IMR-90 (cell line): ENCODE measurements at regions not wholly inside any gene's neighbourhood (a gene's known extent, or its start where the extent isn't known, plus 50 kb on each side); places are given as distances from the start of the nearest gene placed in this dataset.

Experiments
- ATAC-seq: fragments of 200-7000 bp; cut with Tn5 transposase; 2 replicates; pipeline ENCODE4 v1.9.1; 2020; ENCODE audit warnings: low read depth, mild to moderate bottlenecking, moderate library complexity
- BruUV-seq: library from RNA; stranded (reverse); fragments of 400-500 nt; replicated peaks from 2 replicates; lab custom pipeline; 2021; lab: Mats Ljungman, UMichigan
- CTCF ChIA-PET: fragments of 300-600 bp; formaldehyde crosslinking; extraction: SDS; loops from one replicate; lab custom pipeline; 2021; ENCODE audit warnings: antibody characterized with exemption; lab: Yijun Ruan, JAX
- POLR2A ChIA-PET: fragments of 300-600 bp; sonication (Branson Sonifier 250); formaldehyde crosslinking; loops from one replicate; lab custom pipeline; 2022; ENCODE audit warnings: antibody characterized with exemption; ENCODE audit not compliant: unreplicated experiment; lab: Charles Lee
- DNase-seq: peaks from one replicate; pipeline ENCODE4 v3.0.0; 2013
- H2AFZ ChIP-seq: replicated peaks from 2 replicates; pipeline ENCODE3; 2013; ENCODE audit warnings: low read length, mild to moderate bottlenecking; ENCODE audit not compliant: poor library complexity
- H2AK5ac ChIP-seq: 2 replicates; pipeline ENCODE4 v1.6.1; 2013; ENCODE audit warnings: low read depth, low read length, inconsistent platforms
- H2AK9ac ChIP-seq: replicated peaks from 2 replicates; pipeline ENCODE3; 2013; ENCODE audit warnings: mild to moderate bottlenecking, low read depth, low read length, moderate library complexity; ENCODE audit not compliant: poor library complexity
- H2BK120ac ChIP-seq: 2 replicates; pipeline ENCODE4 v1.6.1; 2013; ENCODE audit warnings: low read depth, low read length, inconsistent platforms
- H2BK15ac ChIP-seq: 3 replicates; pipeline ENCODE4 v1.6.1; 2013; ENCODE audit warnings: low read depth, low read length, inconsistent platforms
- H2BK20ac ChIP-seq: 2 replicates; pipeline ENCODE4 v1.6.1; 2013; ENCODE audit warnings: low read depth, mild to moderate bottlenecking, inconsistent platforms, low read length, moderate library complexity
- H2BK5ac ChIP-seq: 2 replicates; pipeline ENCODE4 v1.6.1; 2013; ENCODE audit warnings: mild to moderate bottlenecking, low read depth, low read length, inconsistent platforms; ENCODE audit not compliant: poor library complexity, severe bottlenecking
- H3K14ac ChIP-seq: replicated peaks from 2 replicates; pipeline ENCODE4 v1.6.1; 2013; ENCODE audit warnings: low read depth, low read length, inconsistent platforms
- H3K18ac ChIP-seq: 2 replicates; pipeline ENCODE4 v1.6.1; 2013; ENCODE audit warnings: low read depth, low read length, control low read depth
- H3K23ac ChIP-seq: 2 replicates; pipeline ENCODE4 v1.6.1; 2013; ENCODE audit warnings: low read depth, low read length, inconsistent platforms
- H3K27ac ChIP-seq: 2 replicates; pipeline ENCODE4 v1.5.1; 2013; ENCODE audit warnings: mild to moderate bottlenecking, control low read depth, low read length; ENCODE audit not compliant: insufficient read depth
- H3K27me3 ChIP-seq: 2 replicates; pipeline ENCODE4 v1.6.1; 2013; ENCODE audit warnings: low read length; ENCODE audit not compliant: control insufficient read depth, insufficient read depth
- H3K36me3 ChIP-seq: 2 replicates; pipeline ENCODE4 v1.6.1; 2013; ENCODE audit warnings: low read length, mixed read lengths; ENCODE audit not compliant: control insufficient read depth, insufficient read depth
- H3K4ac ChIP-seq: 2 replicates; pipeline ENCODE4 v1.6.1; 2013; ENCODE audit warnings: low read depth, low read length, inconsistent platforms
- H3K4me1 ChIP-seq: 2 replicates; pipeline ENCODE4 v1.6.1; 2013; ENCODE audit warnings: low read length, mixed read lengths; ENCODE audit not compliant: control insufficient read depth, insufficient read depth
- H3K4me2 ChIP-seq: 2 replicates; pipeline ENCODE4 v1.6.1; 2013; ENCODE audit warnings: low read depth, mild to moderate bottlenecking, control low read depth, low read length, moderate library complexity
- H3K4me3 ChIP-seq: 2 replicates; pipeline ENCODE4 v1.5.1; 2013; ENCODE audit warnings: low read depth, mild to moderate bottlenecking, control low read depth, low read length, moderate library complexity; ENCODE audit not compliant: insufficient read depth
- H3K56ac ChIP-seq: 2 replicates; pipeline ENCODE4 v1.6.1; 2013; ENCODE audit warnings: low read length, inconsistent platforms; ENCODE audit not compliant: insufficient read depth; ENCODE audit errors: extremely low read depth
- H3K79me1 ChIP-seq, 2 experiments: 2 replicates each; pipeline ENCODE4 v1.6.1; 2013; ENCODE audit warnings: low read length in 2 of 2, inconsistent platforms in 1 of 2, low read depth in 1 of 2
- H3K9ac ChIP-seq: 2 replicates; pipeline ENCODE4 v1.6.1; 2013; ENCODE audit warnings: low read depth, low read length, control low read depth
- H3K9me1 ChIP-seq: 2 replicates; pipeline ENCODE4 v1.6.1; 2013; ENCODE audit warnings: low read length, inconsistent platforms; ENCODE audit not compliant: insufficient read depth
- H3K9me3 ChIP-seq: 2 replicates; pipeline ENCODE4 v1.6.1; 2013; ENCODE audit warnings: low read length; ENCODE audit not compliant: control insufficient read depth, insufficient read depth
- H4K20me1 ChIP-seq: 2 replicates; pipeline ENCODE4 v1.6.1; 2013; ENCODE audit warnings: low read length, inconsistent platforms; ENCODE audit not compliant: insufficient read depth
- H4K5ac ChIP-seq: 2 replicates; pipeline ENCODE4 v1.6.1; 2013; ENCODE audit warnings: mild to moderate bottlenecking, low read depth, low read length, control low read depth
- H4K8ac ChIP-seq, 2 experiments: 2 replicates each; pipeline ENCODE4 v1.6.1; 2013; ENCODE audit warnings: low read depth in 2 of 2, low read length in 2 of 2, control low read depth in 1 of 2, inconsistent platforms in 1 of 2
- H4K91ac ChIP-seq: 2 replicates; pipeline ENCODE4 v1.6.1; 2013; ENCODE audit warnings: low read depth, low read length, inconsistent platforms; ENCODE audit not compliant: insufficient read depth
- BHLHE40 ChIP-seq: fragments of 150-350 bp; IDR thresholded peaks from 2 replicates; pipeline ENCODE4 v1.6.1; 2016; ENCODE audit warnings: mild to moderate bottlenecking, low read depth, low read length
- CEBPB ChIP-seq: IDR thresholded peaks from 2 replicates; pipeline ENCODE4 v1.6.1; 2012; ENCODE audit warnings: low read depth, low read length, improper control_type of control experiment
- CHD1 ChIP-seq: IDR thresholded peaks from 2 replicates; pipeline ENCODE4 v1.6.1; 2012; ENCODE audit warnings: low read depth, low read length, improper control_type of control experiment
- FOS ChIP-seq: fragments of 150-350 bp; IDR thresholded peaks from 2 replicates; pipeline ENCODE4 v1.6.1; 2016; ENCODE audit warnings: low read depth, low read length
- MAFK ChIP-seq: IDR thresholded peaks from 2 replicates; pipeline ENCODE4 v1.6.1; 2012; ENCODE audit warnings: low read depth, low read length, improper control_type of control experiment
- MAZ ChIP-seq: IDR thresholded peaks from 2 replicates; pipeline ENCODE4 v1.6.1; 2012; ENCODE audit warnings: low read depth, mild to moderate bottlenecking, low read length, improper control_type of control experiment, moderate library complexity, borderline replicate concordance
- MXI1 ChIP-seq: IDR thresholded peaks from 2 replicates; pipeline ENCODE4 v1.6.1; 2012; ENCODE audit warnings: low read depth, mild to moderate bottlenecking, low read length, moderate library complexity, borderline replicate concordance
- NFE2L2 ChIP-seq: fragments of 150-350 bp; IDR thresholded peaks from 2 replicates; pipeline ENCODE4 v1.6.1; 2016; ENCODE audit warnings: low read depth, mild to moderate bottlenecking, low read length
- POLR2A ChIP-seq: IDR thresholded peaks from 2 replicates; pipeline ENCODE4 v1.6.1; 2012; ENCODE audit warnings: mild to moderate bottlenecking, low read depth, low read length
- RAD21 ChIP-seq: IDR thresholded peaks from 2 replicates; pipeline ENCODE4 v1.6.1; 2012; ENCODE audit warnings: low read length, improper control_type of control experiment
- RCOR1 ChIP-seq: IDR thresholded peaks from 2 replicates; pipeline ENCODE4 v1.6.1; 2012; ENCODE audit warnings: mild to moderate bottlenecking, low read length, improper control_type of control experiment; ENCODE audit not compliant: insufficient replicate concordance
- RFX5 ChIP-seq: IDR thresholded peaks from 2 replicates; pipeline ENCODE4 v1.8.0; 2012; ENCODE audit warnings: low read depth, mild to moderate bottlenecking, low read length, moderate library complexity
- SMC3 ChIP-seq: fragments of 150-350 bp; IDR thresholded peaks from 2 replicates; pipeline ENCODE4 v1.6.1; 2016; ENCODE audit warnings: low read depth, mild to moderate bottlenecking, antibody characterized with exemption, low read length, moderate library complexity
- WGBS, 2 experiments: methylation state at CpG; one replicate each; pipeline versions ENCODE4 v1.1.5 to v1.1.7; 2013; ENCODE audit warnings: missing lambda C conversion rate in 2 of 2; ENCODE audit not compliant: insufficient read length in 1 of 2; ENCODE audit errors: extremely low coverage in 2 of 2; 5-methylcytosine and 5-hydroxymethylcytosine counted together
- dilution Hi-C: fragments of 300-500 bp; cut with HindIII; formaldehyde crosslinking; loops from one replicate; pipeline ENCODE4 v1.14.3; 2018; ENCODE audit warnings: low sequenced_read_pairs; ENCODE audit not compliant: unreplicated experiment
- in situ Hi-C: fragments of 300-500 bp; cut with MboI; formaldehyde crosslinking; loops from 3 replicates; pipeline ENCODE4 v1.14.3; 2019; ENCODE audit warnings: low sequenced_read_pairs, inconsistent platforms, mixed read lengths
- intact Hi-C: fragments of 100-400 bp; cut with micrococcal nuclease; formaldehyde crosslinking; loops from 2 replicates; pipeline ENCODE4 v1.10.0; 2022
- TF ChIP-seq, protein P1 (sequence below): fragments of 150-350 bp; IDR thresholded peaks from 2 replicates; pipeline ENCODE4 v1.6.1; 2016; ENCODE audit warnings: low read depth, mild to moderate bottlenecking, low read length, moderate library complexity, borderline replicate concordance
- TF ChIP-seq, protein P2 (sequence below): conservative IDR thresholded peaks from 2 replicates; pipeline ENCODE4 v1.5.1; 2012; ENCODE audit warnings: mild to moderate bottlenecking, low read depth, low read length, improper control_type of control experiment
- TF ChIP-seq, protein P3 (sequence below): fragments of 150-350 bp; IDR thresholded peaks from 2 replicates; pipeline ENCODE4 v1.6.1; 2017; ENCODE audit warnings: mild to moderate bottlenecking, antibody characterized with exemption, low read length, low read depth

DNA sequence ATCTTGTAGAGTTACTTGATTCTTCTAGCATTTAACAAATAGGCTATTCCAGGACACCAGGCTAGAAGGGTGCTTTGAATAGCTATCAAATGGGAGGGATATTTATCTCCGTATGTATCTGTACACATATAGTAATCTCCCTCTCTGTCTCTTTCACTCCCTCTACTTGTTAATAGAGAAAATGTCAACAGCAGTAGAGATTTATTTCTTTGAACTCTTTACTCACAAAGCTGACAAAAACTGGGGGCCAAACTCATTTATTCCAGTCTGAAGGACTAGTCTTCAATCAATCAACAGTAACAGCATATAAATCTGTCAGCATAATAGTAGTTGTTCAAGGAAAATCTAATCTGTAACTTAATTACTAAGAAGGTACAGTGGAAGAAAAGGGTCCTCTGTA is 78.2 kb upstream of the FER start:
- Histone ChIP-seq H3K27ac (no peak overlapping the region), H2AK5ac (no peak overlapping the region), H3K23ac (no peak overlapping the region), H3K56ac (no peak overlapping the region), H3K9me3 (no peaks in the 10 kb centered on the region), H4K5ac (no peak overlapping the region), H2BK5ac (no peak overlapping the region), H4K8ac (no peak overlapping the region), H3K9ac (no peak overlapping the region), H3K4me1 (no peaks in the 10 kb centered on the region), H2BK15ac (no peak overlapping the region), H3K4ac (no peak overlapping the region), H2AFZ (no peak overlapping the region), H3K14ac (no peak overlapping the region), H3K18ac (no peak overlapping the region), H4K20me1 (no peaks in the 10 kb centered on the region), H2BK120ac (no peak overlapping the region), H4K91ac (no peak overlapping the region), H3K79me1 (no peaks in the 10 kb centered on the region), H2AK9ac (no peak overlapping the region), H2BK20ac (no peak overlapping the region), H3K36me3 (no peaks in the 10 kb centered on the region), H3K27me3 (peaks cover 4% of the 10 kb centered on the region; the same call in 1 of the 2 replicates), H3K4me3 (no peak overlapping the region), H3K4me2 (no peak overlapping the region), H3K9me1 (no peaks in the 10 kb centered on the region)
- TF ChIP-seq, protein P1, sequence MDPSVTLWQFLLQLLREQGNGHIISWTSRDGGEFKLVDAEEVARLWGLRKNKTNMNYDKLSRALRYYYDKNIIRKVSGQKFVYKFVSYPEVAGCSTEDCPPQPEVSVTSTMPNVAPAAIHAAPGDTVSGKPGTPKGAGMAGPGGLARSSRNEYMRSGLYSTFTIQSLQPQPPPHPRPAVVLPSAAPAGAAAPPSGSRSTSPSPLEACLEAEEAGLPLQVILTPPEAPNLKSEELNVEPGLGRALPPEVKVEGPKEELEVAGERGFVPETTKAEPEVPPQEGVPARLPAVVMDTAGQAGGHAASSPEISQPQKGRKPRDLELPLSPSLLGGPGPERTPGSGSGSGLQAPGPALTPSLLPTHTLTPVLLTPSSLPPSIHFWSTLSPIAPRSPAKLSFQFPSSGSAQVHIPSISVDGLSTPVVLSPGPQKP, result no peak
- TF ChIP-seq MAFK, result no peak
- no peak for TF ChIP-seq BHLHE40
- no peak for TF ChIP-seq SMC3
- TF ChIP-seq MAZ, result no peak
- no peak for TF ChIP-seq CHD1
- TF ChIP-seq RCOR1, result no peak
- TF ChIP-seq, protein P2, sequence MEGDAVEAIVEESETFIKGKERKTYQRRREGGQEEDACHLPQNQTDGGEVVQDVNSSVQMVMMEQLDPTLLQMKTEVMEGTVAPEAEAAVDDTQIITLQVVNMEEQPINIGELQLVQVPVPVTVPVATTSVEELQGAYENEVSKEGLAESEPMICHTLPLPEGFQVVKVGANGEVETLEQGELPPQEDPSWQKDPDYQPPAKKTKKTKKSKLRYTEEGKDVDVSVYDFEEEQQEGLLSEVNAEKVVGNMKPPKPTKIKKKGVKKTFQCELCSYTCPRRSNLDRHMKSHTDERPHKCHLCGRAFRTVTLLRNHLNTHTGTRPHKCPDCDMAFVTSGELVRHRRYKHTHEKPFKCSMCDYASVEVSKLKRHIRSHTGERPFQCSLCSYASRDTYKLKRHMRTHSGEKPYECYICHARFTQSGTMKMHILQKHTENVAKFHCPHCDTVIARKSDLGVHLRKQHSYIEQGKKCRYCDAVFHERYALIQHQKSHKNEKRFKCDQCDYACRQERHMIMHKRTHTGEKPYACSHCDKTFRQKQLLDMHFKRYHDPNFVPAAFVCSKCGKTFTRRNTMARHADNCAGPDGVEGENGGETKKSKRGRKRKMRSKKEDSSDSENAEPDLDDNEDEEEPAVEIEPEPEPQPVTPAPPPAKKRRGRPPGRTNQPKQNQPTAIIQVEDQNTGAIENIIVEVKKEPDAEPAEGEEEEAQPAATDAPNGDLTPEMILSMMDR, result no peak
- TF ChIP-seq, protein P3, sequence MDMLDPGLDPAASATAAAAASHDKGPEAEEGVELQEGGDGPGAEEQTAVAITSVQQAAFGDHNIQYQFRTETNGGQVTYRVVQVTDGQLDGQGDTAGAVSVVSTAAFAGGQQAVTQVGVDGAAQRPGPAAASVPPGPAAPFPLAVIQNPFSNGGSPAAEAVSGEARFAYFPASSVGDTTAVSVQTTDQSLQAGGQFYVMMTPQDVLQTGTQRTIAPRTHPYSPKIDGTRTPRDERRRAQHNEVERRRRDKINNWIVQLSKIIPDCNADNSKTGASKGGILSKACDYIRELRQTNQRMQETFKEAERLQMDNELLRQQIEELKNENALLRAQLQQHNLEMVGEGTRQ, result no peak
- no peak for TF ChIP-seq RAD21
- TF ChIP-seq POLR2A, result no peak
- TF ChIP-seq CEBPB, result no peak
- no peak for TF ChIP-seq NFE2L2
- no peak for TF ChIP-seq MXI1
- no peak for TF ChIP-seq FOS
- TF ChIP-seq RFX5, result no peak
- BruUV-seq, result no TSS peak
- WGBS, 2 experiments, result no CpG with 5 or more reads among the region's 1 CpG
- dilution Hi-C loops (no loop called here), intact Hi-C loops (no loop called here), in situ Hi-C loops (no loop called here)
- no peak for DNase-seq
- ChIA-PET POLR2A (no interaction called here), CTCF (interaction anchor here (1.2 to 1.7 kb wide), 2 partner anchors 12 to 28 kb away, joined by 3 read pairs; no protein-coding TSS in a partner anchor)
- ATAC-seq, result no peak
